HG02938 (cell line): ENCODE measurements at regions not wholly inside any gene's neighbourhood (a gene's known extent, or its start where the extent isn't known, plus 50 kb on each side); places are given as distances from the start of the nearest gene placed in this dataset.

Source experiments
- ATAC-seq: cut with Tn5 transposase; IDR thresholded peaks from one replicate; pipeline ENCODE4 v1.9.1; 2021; ENCODE audit warnings: mild to moderate bottlenecking, moderate library complexity; ENCODE audit not compliant: unreplicated experiment

DNA sequence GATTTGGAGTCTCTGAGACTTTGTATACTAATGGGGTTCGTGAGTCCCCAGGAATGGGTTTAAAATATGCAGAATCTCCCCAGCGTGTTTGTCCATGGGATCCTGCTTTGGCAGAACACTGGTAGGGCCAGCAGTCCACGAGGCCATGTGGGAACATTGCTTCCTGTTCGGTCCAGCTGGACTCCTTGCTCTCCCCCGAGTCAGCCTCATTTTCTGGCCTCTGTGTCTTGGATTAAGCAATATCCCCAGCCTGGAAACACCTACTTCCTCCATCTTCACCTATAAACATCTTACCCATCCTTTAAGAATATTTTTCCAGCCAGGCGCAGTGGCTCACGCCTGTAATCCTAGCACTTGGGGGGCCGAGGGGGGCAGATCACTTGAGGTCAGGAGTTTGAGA, 142.4 kb downstream of the NAV1 start:
- ATAC-seq, result no peak

DNA sequence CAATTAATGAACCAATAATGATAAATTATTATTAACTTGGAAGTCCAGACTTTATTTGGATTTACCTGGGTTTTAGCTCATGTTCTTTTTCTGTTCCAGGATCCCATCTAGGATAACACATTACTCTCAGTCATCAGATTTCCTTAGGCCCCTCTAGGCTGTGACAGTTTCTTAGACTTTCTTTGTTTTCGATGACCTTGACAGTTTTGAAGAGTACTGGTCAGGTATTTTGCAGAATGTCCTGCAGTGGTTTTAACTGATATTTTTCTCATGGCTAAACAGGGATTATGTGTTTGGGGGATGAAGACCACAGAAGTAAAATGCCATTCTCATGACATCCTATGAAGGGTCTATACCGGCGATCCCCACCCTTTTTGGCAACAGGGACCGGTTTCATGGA, 144.0 kb downstream of the NAV1 start:
- ATAC-seq, result no peak

DNA sequence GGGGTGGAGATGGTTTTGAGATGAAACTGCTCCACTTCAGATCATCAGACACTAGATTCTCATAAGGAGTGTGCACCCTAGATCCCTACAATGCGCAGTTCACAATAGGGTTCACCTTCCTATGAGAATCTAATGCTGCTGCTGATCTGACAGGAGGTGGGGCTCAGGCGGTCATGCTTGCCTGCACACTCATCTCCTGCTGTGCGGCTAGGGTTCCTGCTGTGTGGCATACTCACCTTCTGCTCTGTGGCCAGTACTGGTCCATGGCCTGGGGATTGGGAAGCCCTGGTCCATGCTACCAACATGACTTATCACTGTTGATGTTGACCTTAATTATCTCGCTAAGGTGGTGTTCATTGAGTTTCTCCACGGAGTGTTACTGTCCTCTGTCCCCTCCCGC, 144.5 kb downstream of the NAV1 start:
- no peak for ATAC-seq

DNA sequence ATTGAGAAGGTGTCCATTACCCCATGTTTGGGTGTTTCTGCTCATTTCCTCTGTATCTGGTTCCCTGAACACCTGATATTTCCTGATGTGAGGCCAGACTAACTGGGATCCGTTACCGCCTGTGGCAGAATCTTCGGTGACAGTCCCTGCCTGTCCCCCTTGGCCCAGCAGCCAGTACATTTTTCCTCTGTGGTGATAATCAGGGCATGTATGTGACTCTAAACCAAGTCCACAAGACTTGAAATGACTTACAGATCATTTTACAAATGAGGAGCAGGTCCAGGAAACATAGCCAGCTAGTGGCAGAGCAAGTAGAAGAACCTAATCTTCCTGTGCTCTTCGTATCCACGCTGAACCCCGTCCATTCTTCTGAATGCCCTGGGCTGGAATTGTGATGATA, 143.5 kb upstream of the IPO9 start:
- no peak for ATAC-seq

DNA sequence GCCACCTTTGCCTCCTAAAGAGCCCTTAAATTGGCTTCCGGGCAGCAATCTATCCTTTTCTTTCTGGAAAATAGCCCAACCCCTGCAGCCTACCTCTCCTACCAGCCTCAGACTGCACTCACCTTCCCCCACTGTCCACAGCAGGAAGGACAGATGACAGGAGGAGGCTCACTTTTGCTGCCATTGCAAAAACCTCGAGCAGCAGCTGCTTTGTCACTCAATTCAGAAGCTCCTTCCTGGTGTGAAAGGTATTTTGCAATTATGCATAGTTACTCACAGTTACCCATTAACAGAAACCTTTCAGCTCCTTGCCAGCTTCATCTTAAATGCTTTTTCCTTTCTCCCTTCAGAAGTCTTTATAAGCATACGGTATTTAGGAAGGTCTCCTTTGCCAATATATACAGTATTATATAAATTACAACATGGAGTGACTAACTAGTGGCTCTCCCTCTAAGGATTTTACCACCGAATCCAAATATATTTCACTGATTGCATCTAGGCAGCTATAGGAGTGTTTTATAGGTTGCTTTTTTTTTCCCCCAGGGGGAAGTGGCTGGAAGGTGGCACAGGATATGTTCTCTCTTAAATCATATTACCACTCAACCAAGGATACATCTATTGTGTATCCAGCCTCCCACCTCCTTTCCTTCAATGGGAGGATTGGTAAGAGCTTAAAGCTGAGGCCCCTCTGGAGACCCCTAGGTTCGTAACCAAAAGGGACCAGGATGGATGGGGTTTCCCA, 142.1 kb upstream of the IPO9 start:
- no peak for ATAC-seq

DNA sequence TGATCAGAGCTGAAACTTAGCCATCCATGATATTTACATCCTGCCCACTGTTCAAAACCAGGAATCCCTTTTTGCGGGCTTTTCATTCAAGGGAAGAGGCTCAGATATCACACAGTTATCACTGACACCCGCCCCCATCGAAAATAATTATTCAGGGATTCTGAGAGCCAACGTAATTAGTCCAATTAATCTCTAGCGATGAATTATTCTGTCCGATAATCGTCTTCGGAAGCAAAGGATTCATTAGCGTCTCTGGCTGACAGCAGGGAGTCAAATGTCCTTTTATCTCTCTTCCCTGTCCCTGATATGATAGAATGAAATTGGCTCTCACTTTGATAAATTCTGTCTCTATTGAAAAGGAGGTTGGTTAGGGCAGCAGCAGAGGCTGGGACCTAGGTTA, 140.4 kb upstream of the IPO9 start:
- ATAC-seq, result no peak

DNA sequence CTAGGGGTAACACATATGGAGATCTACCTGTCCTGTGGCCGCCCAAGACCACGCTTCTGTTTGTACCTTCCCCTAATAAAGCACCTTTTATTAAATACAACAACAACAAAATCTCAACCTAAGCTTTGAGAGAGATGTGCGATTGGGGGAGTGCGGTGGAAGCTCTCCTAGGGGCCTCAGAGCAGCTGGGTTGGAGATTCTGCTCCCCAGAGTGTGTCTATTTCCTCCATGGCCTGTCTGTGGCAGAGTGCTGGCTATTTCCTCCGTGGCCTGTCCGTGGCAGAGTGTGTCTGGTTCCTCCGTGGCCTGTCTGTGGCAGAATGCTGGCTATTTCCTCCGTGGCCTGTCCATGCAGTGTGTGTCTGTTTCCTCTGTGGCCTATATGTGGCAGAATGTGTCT, 139.3 kb upstream of the IPO9 start:
- ATAC-seq, result no peak

DNA sequence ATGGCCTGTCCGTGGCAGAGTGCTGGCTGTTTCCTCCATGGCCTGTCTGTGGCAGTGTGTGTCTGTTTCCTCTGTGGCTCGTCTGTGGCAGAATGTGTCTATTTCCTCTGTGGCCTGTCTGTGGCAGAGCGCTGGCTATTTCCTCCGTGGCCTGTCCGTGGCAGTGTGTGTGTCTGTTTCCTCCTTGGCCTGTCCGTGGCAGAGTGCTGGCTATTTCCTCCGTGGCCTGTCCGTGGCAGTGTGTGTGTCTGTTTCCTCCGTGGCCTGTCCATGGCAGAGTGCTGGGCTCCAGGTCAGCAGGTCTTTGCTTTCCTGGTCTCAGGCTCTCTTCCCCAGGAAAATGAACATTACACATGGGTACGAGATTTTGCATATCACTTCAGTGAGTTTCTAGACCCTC, 138.4 kb upstream of the IPO9 start:
- ATAC-seq, result no peak

DNA sequence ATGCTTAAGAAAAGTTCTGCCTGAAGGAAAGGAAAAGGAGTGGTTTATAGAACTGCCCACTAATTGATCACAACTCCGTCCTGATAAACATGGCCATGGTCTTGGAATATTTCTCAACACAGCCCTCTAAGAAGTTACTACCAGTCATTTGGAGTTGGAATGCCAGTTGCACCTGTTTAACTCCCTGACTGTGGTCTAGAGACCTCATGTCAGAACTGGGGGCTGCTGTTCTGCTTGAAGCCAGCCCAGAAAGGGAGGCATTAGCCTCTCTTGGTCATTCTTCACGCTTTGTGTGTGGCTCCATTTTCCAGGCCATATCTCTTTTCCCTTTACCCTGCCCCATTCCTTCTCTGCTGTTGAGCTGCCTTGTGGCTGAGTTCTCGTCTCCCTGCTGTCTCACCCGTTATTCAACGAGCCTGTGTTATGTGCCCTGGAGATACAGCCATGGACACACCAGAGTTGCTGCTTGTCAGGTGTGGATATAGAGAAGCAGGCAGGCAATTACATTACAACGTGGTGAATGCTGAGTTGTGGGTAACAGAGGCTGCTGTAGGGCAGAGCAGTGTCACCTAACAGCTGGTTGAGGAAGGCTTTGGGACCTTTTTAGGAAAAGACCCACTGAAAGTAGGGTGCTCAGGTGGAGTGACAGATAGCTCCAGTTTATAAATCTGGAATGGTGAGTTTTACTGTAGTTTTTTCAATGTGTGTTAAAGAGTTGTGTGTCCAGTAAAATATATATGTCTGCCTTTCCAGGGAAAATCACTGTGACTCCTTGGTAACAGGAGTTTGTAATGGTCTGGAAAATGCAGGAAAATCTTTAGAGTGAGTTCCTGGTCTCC, 137.0 kb upstream of the IPO9 start:
- no peak for ATAC-seq

DNA sequence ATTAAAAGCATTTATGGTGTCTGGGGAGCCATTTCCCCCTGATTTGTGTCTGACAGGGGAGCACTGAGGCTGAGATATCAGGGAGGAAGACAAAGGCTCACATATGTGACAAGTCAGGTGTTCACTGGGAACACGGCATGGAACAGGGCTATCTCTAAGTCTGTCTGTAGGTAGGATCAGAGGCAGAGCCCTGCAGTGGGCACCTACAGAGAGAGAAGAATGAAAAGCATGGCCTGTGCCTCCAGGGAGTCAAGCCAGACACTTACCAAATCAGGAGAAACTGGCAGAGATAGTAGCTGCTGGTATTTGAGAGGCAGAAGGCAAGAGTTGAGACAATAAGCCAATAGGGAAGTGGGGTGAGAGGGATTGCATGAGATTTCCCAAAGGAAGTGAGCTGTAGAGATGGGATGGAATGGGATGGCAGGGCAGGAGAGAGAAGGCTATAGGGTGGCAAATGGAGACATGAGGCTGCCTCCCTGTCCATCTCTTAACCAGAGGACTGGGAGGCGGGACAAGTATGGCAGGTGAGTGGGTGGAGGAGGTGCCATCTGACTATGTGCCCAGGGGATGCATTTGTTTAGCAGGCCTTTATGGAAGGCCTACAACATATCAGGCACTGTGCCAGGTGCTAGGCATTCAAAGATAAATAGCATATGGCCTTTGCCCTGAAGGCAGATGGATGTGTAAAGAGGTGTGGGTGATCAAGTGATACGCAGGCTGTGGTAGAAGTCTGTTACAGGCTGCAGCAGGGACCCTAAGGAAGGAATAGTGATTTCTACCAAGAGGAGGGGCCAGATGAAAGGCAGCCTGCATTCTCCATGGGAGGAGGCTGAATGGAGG, 136.2 kb upstream of the IPO9 start:
- ATAC-seq, result no peak

DNA sequence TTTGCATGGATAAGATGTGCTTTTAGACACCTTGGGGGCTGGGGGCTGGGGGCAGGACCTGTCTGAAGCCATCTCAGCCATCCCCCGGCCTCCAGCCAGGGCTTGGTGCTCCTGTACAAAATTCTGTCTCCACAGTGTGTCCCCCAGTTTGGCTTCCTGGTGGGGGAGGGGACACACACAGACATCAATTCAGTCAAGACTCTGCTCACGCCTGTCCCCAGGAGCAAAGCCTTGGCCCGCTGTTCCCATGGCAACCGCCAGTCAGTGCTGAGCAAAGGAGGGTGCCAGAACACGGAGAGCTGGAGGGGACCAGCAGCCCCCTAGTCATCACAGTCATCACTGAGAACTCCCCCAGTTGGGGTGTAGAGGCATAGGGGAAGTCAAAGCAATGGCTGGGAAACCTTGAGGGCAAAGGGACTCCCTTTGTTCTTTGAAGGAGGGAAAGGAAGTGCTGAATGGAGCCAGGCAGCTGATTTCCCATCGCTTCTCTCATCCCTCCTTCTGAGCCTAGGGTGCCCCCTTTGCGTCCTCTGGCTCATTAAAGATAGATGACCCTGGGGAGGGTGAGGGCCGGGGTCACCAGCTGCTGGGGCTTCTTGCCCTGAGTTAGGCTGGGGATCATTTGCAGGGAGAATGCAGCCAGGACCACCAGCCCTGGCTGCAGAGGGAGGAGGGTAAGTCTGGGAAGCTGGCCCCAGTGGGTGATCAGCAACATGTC, 134.9 kb upstream of the IPO9 start:
- no peak for ATAC-seq

DNA sequence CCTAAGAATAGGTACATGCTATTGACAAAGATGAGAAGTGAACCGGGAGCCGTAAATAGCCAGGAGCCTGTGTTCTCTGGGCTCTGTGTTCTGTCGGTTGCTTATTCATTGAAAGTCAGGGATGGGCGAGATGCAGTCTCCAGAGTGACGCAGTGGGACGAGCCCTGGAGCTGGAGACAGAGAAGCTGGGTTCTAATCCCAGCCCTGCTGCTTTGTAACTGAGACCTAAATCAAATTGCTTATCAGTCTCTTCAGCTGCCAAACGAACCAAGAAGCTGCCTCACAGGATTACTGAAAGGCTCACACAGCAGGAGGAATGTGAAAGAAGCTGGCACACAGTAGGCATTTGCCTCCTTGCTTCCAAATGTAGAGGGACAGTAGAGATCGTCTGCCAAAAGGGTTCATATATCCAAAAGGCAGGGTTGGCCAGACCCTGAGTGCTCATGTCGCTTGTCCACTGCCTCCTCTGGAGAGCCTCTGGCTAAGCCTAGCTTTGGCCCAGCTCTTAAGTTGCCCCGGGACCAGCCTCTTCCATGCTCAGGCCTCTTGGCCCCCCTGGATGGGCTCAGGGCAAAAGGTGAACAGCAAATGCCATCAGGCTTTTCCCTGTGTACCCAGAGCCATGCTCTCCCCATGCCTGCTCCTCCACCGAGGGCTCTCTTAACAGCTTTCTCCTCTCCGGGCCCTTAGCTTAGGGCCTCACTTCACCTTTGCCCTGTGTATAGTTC, 134.2 kb upstream of the IPO9 start:
- no peak for ATAC-seq

DNA sequence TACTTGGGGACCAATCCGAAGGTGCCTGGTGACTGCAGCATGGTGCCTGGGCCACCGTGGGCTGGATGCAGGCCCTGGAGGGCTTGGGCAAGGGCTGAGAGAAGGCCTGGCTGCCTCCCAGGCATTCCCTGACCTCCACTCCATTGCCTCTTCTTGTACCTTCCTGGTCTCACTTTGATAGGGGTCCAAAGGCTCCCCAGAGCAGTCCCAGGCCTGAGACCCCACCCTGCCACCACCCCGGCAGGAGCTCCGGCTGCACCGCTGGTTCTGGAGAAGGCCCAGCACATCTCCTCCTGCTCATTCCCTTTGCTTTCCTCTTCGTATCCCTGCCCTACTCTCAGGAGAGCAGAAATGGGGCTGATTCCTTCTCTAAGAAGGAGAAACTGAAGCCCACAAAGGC, 133.3 kb upstream of the IPO9 start:
- ATAC-seq, result no peak

DNA sequence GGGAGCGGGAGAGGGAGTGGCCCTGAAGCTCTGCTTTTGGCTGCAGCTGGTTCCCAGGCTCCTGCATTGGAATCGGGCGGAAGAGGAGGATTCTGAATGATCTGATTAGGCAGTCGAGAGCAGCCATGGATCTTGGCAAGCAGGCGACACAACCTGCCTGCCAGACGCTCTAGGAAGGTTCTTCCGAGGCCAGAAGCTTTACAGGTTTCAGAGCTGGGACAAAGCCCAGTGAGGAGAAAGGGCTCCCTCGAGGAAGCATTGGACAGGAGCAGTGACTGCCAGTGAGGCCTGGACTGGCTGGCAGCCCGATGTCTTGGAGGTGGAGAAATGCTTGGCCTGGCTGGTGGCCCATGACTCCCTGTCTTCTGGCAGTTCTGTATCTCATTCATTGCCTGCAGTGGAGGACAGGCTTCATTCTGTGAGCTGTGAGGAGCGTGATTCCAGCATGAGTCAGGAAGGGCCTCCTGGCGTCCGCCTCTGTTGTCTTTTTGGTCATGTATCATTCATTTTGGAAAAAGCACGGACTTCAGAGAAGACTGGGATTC, 132.7 kb upstream of the IPO9 start:
- ATAC-seq, result no peak

DNA sequence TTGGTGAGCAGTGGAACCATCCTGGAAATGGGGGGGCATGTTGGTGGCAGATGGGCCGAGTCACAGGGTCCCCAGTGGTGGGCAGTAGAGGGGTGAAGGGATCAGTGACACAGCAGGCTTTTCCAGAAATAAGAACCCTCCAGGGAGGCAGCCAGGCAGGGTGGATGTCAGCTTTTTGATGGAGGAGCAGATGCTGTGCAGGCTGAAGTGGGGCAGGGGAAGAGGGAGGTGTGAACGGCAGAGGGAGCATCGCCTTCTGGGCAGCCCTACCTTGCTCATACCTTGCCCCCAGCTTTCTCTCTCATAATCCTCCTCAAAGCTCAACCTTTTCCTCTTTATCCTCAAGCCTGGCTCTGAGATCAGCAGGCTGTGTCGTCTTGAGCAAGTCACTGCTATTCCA, 131.8 kb upstream of the IPO9 start:
- no peak for ATAC-seq

DNA sequence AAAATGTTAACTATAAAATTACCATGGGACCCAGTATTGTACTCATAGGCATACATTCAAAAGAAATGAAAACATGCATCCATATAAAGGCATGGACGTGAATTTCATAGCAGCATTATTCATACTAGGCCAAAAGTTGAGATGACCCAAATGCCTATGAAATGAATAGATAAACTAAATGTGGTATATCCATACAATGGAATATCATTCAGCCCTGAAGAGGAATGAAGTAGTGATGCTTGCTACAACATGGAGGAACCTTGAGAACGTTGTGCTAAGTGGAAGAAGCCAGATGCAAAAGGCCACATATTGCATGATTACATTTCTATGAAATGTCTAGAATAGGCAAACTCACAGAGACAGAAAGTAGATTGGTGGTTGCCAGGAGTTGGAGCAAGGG, 127.1 kb upstream of the IPO9 start:
- no peak for ATAC-seq

DNA sequence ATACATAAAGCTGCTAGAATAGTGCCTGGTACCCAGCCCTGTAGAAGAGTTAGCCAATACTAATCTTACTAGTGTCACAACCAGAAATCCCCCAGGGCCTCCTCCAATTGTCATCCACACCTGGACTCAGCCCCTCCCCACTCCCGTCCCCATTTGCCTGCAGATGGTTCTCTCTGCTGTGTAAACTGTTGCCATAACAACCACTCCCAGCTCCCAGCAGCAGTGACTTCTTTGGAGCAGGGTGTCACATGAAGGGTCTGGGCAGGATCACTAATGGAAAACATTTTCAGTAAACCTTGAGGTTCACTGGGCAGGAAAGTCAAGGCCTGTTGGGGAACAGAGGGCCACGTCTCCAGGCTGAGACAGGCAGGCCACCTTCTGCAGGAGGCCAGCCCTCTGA, 126.0 kb upstream of the IPO9 start:
- no peak for ATAC-seq

DNA sequence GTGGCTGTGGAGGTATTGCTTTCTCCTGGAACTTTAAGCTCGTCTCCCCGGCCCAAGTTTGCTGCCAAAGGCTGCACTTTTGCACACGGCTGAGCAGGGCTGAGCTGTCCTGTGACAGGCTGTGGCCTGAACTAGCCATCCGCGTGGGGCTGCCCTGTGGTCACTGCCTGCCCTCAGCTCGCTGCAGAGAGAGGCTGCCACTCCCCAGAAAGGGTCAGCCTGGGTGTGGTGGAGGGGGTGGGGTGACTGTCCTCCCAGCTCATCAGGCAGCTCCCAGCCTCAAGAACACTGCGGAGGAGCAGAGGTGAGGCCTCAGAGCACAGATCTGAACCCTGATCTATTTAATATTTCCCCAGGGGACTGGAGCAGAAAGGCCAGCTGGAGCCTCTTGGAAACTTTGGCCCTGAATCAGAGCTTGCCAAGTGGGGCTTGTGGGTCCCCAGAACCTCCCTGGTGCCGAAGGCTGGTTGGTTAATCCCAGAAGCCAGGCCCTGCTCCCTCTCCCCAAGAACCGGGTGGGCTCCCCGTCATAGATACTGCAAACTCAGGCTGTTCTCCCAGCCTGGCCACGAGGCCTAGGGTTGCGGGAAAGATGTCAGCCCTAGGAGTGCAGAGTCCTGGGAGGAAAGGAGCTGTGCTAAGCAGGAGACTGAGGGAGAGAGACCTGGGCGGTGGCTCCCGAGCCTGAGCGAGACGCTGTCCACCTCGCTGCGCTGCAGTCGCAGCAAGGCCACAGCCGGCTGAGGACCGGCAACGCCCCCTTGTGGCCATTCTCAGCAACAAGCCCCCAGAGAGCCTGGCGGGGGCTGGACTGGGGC, 125.1 kb upstream of the IPO9 start:
- ATAC-seq, result no peak

DNA sequence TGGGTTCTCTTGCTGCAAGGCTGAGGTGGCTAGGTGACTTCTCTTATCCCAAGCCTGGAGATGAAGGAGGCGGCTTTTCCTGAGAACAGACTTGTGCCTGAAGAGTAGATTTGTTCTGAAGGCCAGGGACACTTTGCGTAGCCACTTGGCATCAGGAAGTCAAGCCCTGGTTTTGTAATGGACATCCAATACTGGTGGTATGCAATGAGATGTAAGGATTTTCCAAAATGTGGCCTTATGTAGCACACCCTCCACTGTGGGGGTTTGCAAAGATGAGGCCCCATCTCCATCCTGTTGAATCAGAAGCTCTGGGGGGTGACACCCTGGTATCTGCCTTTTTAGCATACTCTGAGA, 124.5 kb upstream of the IPO9 start:
- ATAC-seq, result no peak
